Muscle of leg (tissue), 3 donors: ENCODE measurements at regions not wholly inside any gene's neighbourhood (a gene's known extent, or its start where the extent isn't known, plus 50 kb on each side); places are given as distances from the start of the nearest gene placed in this dataset.
A peak's percentile ranks its signal among the peaks of the same experiment; 100 is the strongest.
"Not testable (repeated sequence)": the region's sequence is repeated elsewhere in the genome, so short reads cannot be mapped to it uniquely, and the experiment has no call there.

Experiments
- DNase-seq: peaks from one replicate; pipeline ENCODE4 v3.0.0; 2013
- H3K27ac ChIP-seq: one replicate; pipeline ENCODE4 v1.5.1; 2013; ENCODE audit warnings: mild to moderate bottlenecking, low read length, control low read depth
- H3K27me3 ChIP-seq: one replicate; pipeline ENCODE4 v1.6.1; 2013; ENCODE audit warnings: low read length; ENCODE audit not compliant: control insufficient read depth, insufficient read depth
- H3K36me3 ChIP-seq: one replicate; pipeline ENCODE4 v1.6.1; 2013; ENCODE audit warnings: low read length; ENCODE audit not compliant: control insufficient read depth, insufficient read depth
- H3K4me1 ChIP-seq: one replicate; pipeline ENCODE4 v1.6.1; 2013; ENCODE audit warnings: low read length; ENCODE audit not compliant: control insufficient read depth, insufficient read depth
- H3K4me3 ChIP-seq: one replicate; pipeline ENCODE4 v1.5.1; 2013; ENCODE audit warnings: low read length, control low read depth
- H3K9me3 ChIP-seq: replicated peaks from 2 replicates; pipeline ENCODE4 v1.6.1; 2013; ENCODE audit warnings: low read depth, low read length; ENCODE audit not compliant: control insufficient read depth
- WGBS: methylation state at CpG from one replicate; pipeline ENCODE4 v1.1.5; 2013; ENCODE audit warnings: missing lambda C conversion rate; ENCODE audit not compliant: insufficient coverage; 5-methylcytosine and 5-hydroxymethylcytosine counted together

GRCh38 chr9:97788763-97789663, 64.0 kb upstream of the FOXE1 start:
- Histone ChIP-seq H3K27ac (no peak overlapping the region), H3K4me3 (no peak overlapping the region), H3K36me3 (no peaks in the 10 kb centered on the region), H3K9me3 (no peaks in the 10 kb centered on the region), H3K27me3 (peaks cover 8% of the 10 kb centered on the region), H3K4me1 (no peaks in the 10 kb centered on the region)
- 67% methylated on average over 1 of the region's 7 CpGs for WGBS
- no peak for DNase-seq

- no peaks in the 10 kb centered on the region for H3K36me3 ChIP-seq
- no peak for DNase-seq
- no peaks in the 10 kb centered on the region for H3K4me1 ChIP-seq
- no peak overlapping the region for H3K4me3 ChIP-seq
- H3K27ac ChIP-seq: no peak overlapping the region
- WGBS: 92% methylated on average over 3 of the region's 5 CpGs
- peaks cover 10% of the 10 kb centered on the region for H3K27me3 ChIP-seq
- no peaks in the 10 kb centered on the region for H3K9me3 ChIP-seq
These were observed 62.5 kb upstream of the FOXE1 start for GRCh38 chr9:97790542-97790941.

DNA sequence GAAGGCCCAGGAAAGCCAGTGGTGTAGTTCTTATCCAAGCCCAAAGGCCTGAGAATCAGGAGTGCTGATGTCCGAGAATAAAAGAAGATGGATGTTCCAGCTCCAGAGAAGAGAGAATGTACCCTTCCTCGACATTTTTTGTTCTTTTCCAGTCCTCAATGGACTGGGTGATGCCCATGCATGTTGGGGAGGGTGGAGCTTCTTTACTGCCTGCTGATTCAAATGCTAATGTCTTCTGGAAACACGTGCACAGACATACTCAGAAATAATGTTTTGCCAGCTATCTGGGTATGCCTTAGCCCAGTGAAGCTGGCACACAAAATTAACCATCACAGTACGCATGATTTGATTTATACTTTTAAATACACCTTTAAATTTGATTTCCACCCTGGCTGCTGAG, 61.5 kb upstream of the FOXE1 start:
- DNase-seq: no peak
- Histone ChIP-seq H3K9me3 (no peaks in the 10 kb centered on the region), H3K4me3 (no peak overlapping the region), H3K27ac (no peak overlapping the region), H3K27me3 (peaks cover 10% of the 10 kb centered on the region), H3K36me3 (no peaks in the 10 kb centered on the region), H3K4me1 (no peaks in the 10 kb centered on the region)
- 30% methylated on average over 2 of the region's 4 CpGs for WGBS

GRCh38 chr9:97793067-97793466, 60.0 kb upstream of the FOXE1 start:
- Histone ChIP-seq H3K36me3 (no peaks in the 10 kb centered on the region), H3K4me1 (no peaks in the 10 kb centered on the region), H3K9me3 (no peaks in the 10 kb centered on the region), H3K4me3 (no peak overlapping the region), H3K27me3 (peaks cover 4% of the 10 kb centered on the region), H3K27ac (no peak overlapping the region)
- WGBS: no CpG with 5 or more reads among the region's 1 CpG
- DNase-seq: no peak

- DNase-seq: no peak
- no peak overlapping the region for H3K4me3 ChIP-seq
- no peaks in the 10 kb centered on the region for H3K9me3 ChIP-seq
- WGBS: no CpG with 5 or more reads among the region's 1 CpG
- H3K27ac ChIP-seq: no peak overlapping the region
- no peaks in the 10 kb centered on the region for H3K36me3 ChIP-seq
- H3K27me3 ChIP-seq: peaks cover 2% of the 10 kb centered on the region
- no peaks in the 10 kb centered on the region for H3K4me1 ChIP-seq
These were observed 58.4 kb upstream of the FOXE1 start for GRCh38 chr9:97794666-97795065.

GRCh38 chr9:97796176-97796575, 56.9 kb upstream of the FOXE1 start:
- DNase-seq, H3K27ac ChIP-seq, H3K36me3 ChIP-seq, H3K4me1 ChIP-seq, H3K4me3 ChIP-seq, H3K27me3 ChIP-seq, H3K9me3 ChIP-seq: not testable (repeated sequence)
- WGBS: 95% methylated on average over 12 of the region's 30 CpGs

DNA sequence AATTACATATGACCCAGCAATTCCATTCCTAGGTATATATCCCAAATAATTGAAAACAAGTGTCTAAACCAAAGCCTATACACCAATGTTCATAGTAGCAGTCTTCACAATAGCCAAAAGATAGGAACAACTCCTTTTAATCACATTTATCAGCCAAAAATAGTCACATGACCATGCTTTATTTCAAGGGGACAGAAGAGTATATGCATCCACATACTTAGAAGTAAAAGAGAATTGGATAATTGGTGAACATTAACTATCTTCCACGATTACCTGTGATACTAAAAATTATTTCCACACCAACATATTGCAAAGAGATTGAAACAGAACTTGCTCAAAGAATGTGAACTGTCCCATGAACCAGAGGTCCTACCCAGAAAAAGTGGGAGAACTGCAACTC, 51.8 kb upstream of the FOXE1 start:
- no peak overlapping the region for H3K4me3 ChIP-seq
- no peaks in the 10 kb centered on the region for H3K36me3 ChIP-seq
- H3K4me1 ChIP-seq: peaks cover 3% of the 10 kb centered on the region
- H3K27ac ChIP-seq: no peak overlapping the region
- H3K9me3 ChIP-seq: no peaks in the 10 kb centered on the region
- DNase-seq: no peak
- WGBS: no CpG with 5 or more reads among the region's 1 CpG
- peaks cover 34% of the 10 kb centered on the region for H3K27me3 ChIP-seq

DNA sequence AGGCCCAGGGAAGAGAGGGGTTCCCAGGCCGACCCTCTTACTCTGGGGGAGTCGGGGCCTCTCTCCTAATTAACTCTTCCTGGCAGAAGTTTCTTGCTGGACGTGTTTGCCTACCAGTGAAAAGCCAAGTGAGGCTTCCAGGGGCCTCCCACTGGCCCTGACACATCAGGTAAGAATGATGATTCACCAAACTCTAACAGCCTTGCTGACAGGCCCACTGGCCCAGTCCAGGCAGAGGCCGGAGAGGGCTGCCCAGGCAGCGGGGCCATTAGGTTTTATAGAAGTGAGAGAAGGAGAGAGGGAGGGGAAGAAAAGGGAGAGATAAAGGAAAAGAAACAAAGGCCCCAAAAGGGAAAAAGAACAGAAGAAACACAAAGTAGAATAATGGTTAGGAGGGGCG, 50.8 kb upstream of the FOXE1 start:
- Histone ChIP-seq H3K27ac (no peak overlapping the region), H3K9me3 (no peaks in the 10 kb centered on the region), H3K4me1 (peaks cover 3% of the 10 kb centered on the region), H3K27me3 (peaks cover 37% of the 10 kb centered on the region), H3K4me3 (no peak overlapping the region), H3K36me3 (no peaks in the 10 kb centered on the region)
- 72% methylated on average over 3 of the region's 6 CpGs for WGBS
- no peak for DNase-seq

- no peak overlapping the region for H3K27ac ChIP-seq
These were observed 49.6 kb upstream of the FOXE1 start for GRCh38 chr9:97803167-97804058.

More at GRCh38 chr9:97803167-97804058, 49.6 kb upstream of the FOXE1 start:
- H3K4me1 ChIP-seq: peaks cover 3% of the 10 kb centered on the region
- H3K9me3 ChIP-seq: no peaks in the 10 kb centered on the region
- H3K4me3 ChIP-seq: peak overlapping the region; percentile 21
- no peaks in the 10 kb centered on the region for H3K36me3 ChIP-seq
- peak; percentile 39 for DNase-seq
- peaks cover 39% of the 10 kb centered on the region for H3K27me3 ChIP-seq
- under 1% methylated on average over 73 of the region's 75 CpGs for WGBS
